ENCODE measurements at regions not wholly inside any gene's neighbourhood (a gene's known extent, or its start where the extent isn't known, plus 50 kb on each side); places are given as distances from the start of the nearest gene placed in this dataset.
"Not testable (repeated sequence)": the region's sequence is repeated elsewhere in the genome, so short reads cannot be mapped to it uniquely, and the experiment has no call there.

- DNase-seq (ENCODE audit: low read depth in 2 of 2), result not testable (repeated sequence)
These were observed 775.8 kb downstream of the IGSF11 start for GRCh38 chr3:118258850-118259249.

GRCh38 chr3:118262800-118263402, 771.7 kb downstream of the IGSF11 start:
- DNase-seq (ENCODE audit: low read depth in 2 of 2), result no peak

GRCh38 chr3:118267588-118267987, 767.1 kb downstream of the IGSF11 start:
- DNase-seq (ENCODE audit: low read depth in 2 of 2), result no peak

- no peak for DNase-seq (ENCODE audit: low read depth in 2 of 2)
These were observed 765.0 kb downstream of the IGSF11 start for GRCh38 chr3:118269537-118270125.

GRCh38 chr3:118272991-118273390, 761.7 kb downstream of the IGSF11 start:
- no peak for DNase-seq (ENCODE audit: low read depth in 2 of 2)

GRCh38 chr3:118277814-118278213, 756.8 kb downstream of the IGSF11 start:
- DNase-seq (ENCODE audit: low read depth in 2 of 2), result no peak

- no peak for DNase-seq (ENCODE audit: low read depth in 2 of 2)
These were observed 741.8 kb downstream of the IGSF11 start for GRCh38 chr3:118292841-118293240.

GRCh38 chr3:118298133-118298532, 736.5 kb downstream of the IGSF11 start:
- DNase-seq (ENCODE audit: low read depth in 2 of 2), result no peak

GRCh38 chr3:118304557-118304956, 730.1 kb downstream of the IGSF11 start:
- DNase-seq (ENCODE audit: low read depth in 2 of 2), result no peak

GRCh38 chr3:118332699-118333098, 701.9 kb downstream of the IGSF11 start:
- no peak for DNase-seq (ENCODE audit: low read depth in 2 of 2)

GRCh38 chr3:118337649-118338048, 697.0 kb downstream of the IGSF11 start:
- no peak for DNase-seq (ENCODE audit: low read depth in 2 of 2)

GRCh38 chr3:118347396-118348168, 687.1 kb downstream of the IGSF11 start:
- DNase-seq (ENCODE audit: low read depth in 2 of 2), result no peak

GRCh38 chr3:118348169-118348557, 686.5 kb downstream of the IGSF11 start:
- DNase-seq (ENCODE audit: low read depth in 2 of 2), result no peak

- DNase-seq (ENCODE audit: low read depth in 2 of 2), result no peak
These were observed 680.1 kb downstream of the IGSF11 start for GRCh38 chr3:118354556-118354955.

GRCh38 chr3:118369892-118370491, 664.7 kb downstream of the IGSF11 start:
- DNase-seq (ENCODE audit: low read depth in 2 of 2), result no peak

GRCh38 chr3:118380576-118380975, 654.1 kb downstream of the IGSF11 start:
- DNase-seq (ENCODE audit: low read depth in 2 of 2), result no peak

GRCh38 chr3:118396491-118396890, 638.2 kb downstream of the IGSF11 start:
- DNase-seq (ENCODE audit: low read depth in 2 of 2), result no peak

GRCh38 chr3:118400086-118400485, 634.6 kb downstream of the IGSF11 start:
- DNase-seq (ENCODE audit: low read depth in 2 of 2), result no peak

GRCh38 chr3:118400886-118401285, 633.8 kb downstream of the IGSF11 start:
- no peak for DNase-seq (ENCODE audit: low read depth in 2 of 2)

GRCh38 chr3:118401887-118402286, 632.8 kb downstream of the IGSF11 start:
- DNase-seq (ENCODE audit: low read depth in 2 of 2), result no peak

GRCh38 chr3:118402971-118403370, 631.7 kb downstream of the IGSF11 start:
- no peak for DNase-seq (ENCODE audit: low read depth in 2 of 2)

GRCh38 chr3:118406562-118406961, 628.1 kb downstream of the IGSF11 start:
- DNase-seq (ENCODE audit: low read depth in 2 of 2), result no peak

- no peak for DNase-seq (ENCODE audit: low read depth in 2 of 2)
These were observed 626.2 kb downstream of the IGSF11 start for GRCh38 chr3:118408431-118408830.
